GM18502 (cell line): ENCODE measurements at regions not wholly inside any gene's neighbourhood (a gene's known extent, or its start where the extent isn't known, plus 50 kb on each side); places are given as distances from the start of the nearest gene placed in this dataset.

Source experiments
- ATAC-seq: cut with Tn5 transposase; IDR thresholded peaks from one replicate; pipeline ENCODE4 v1.9.1; 2021; ENCODE audit warnings: mild to moderate bottlenecking; ENCODE audit not compliant: unreplicated experiment, poor library complexity

GRCh38 chr10:52526251-52526823 is 212.3 kb downstream of the DKK1 start:
- no peak for ATAC-seq

- ATAC-seq = no peak
Measured at GRCh38 chr10:52532650-52533290, 218.7 kb downstream of the DKK1 start.

- ATAC-seq = no peak
Measured at GRCh38 chr10:52533986-52534385, 219.9 kb downstream of the DKK1 start.

GRCh38 chr10:52539463-52539862 is 225.4 kb downstream of the DKK1 start:
- ATAC-seq = no peak

GRCh38 chr10:52540479-52540984 is 226.5 kb downstream of the DKK1 start:
- no peak for ATAC-seq

- no peak for ATAC-seq
Measured at GRCh38 chr10:52541006-52541473, 227.0 kb downstream of the DKK1 start.

GRCh38 chr10:52542906-52543305 is 228.8 kb downstream of the DKK1 start:
- ATAC-seq = no peak

DNA sequence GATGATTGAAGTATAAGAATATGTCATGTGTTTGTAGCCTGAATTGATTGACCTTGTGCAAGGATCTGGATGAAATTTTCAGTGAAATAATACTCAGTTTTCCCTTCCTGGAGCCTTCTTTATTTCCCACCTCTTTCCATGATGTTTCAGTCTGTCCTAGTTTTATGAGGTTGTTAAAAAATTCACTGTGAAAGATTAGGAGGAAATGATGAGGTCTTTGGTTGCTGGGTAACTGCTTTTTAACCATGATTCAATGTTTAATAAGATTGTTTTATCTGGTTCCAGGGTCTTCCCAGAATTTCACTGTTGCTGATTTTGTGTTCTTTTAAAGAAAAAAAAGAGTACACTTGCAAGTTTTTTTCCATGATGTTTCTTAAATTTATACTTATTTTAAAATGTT is 221.5 kb downstream of the MBL2 start:
- ATAC-seq = no peak

DNA sequence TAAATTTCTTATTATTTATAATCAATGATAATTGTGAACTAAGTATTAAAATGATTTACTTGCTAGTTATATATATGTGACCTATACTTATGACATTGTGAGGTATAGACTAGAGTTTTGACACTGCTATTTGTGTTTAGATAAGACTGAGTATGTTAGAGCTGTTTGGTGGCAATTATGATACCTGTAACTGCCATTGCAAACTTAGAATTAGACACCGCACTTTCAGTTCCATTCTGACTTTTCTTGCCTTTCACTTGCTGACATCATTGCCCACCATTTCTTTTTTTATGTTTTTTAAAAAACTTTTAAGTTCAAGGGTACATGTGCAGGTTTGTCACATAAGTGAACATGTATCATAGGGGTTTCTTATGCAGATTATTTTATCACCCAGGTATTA is 214.5 kb downstream of the MBL2 start:
- no peak for ATAC-seq

DNA sequence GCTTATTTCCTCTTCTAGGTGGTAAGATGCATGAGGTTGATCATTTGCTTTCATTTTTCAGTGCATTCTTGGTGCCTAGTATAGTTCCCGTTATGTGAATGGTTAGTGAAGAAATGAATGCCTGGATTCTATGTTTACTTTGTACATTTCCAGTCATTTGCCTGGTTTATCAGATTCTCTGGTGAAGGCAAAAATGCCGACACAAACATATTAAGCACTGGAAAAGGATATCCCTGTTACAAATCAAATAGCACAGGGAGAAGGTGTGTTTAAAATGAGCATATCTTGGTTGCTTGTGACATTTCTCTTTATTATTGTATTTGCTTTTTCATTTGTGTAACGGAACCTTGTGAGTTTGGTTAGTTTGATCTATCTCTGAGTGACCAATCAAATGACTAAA is 211.3 kb downstream of the MBL2 start:
- ATAC-seq = no peak

- ATAC-seq = no peak
Measured at GRCh38 chr10:52563360-52563759, 209.2 kb downstream of the MBL2 start.

- ATAC-seq = no peak
Measured at GRCh38 chr10:52566471-52567246, 205.9 kb downstream of the MBL2 start.

DNA sequence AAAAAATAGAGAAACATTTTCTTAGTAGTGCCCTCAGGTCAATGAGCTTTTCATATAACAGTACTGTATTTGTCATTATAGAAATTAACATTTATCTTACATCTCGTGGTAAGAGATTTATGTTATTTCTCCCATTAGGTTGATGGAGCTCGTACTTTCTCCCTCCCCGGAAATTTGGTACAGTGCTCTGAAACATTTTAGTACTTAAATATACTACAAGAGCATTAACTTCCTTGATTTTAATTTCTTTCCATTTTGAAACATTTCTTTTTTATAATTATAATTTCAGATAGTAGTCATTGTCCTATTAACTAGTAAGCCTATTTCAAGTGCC is 205.4 kb downstream of the MBL2 start:
- no peak for ATAC-seq

- no peak for ATAC-seq
Measured at GRCh38 chr10:52568309-52568708, 204.3 kb downstream of the MBL2 start.

- no peak for ATAC-seq
Measured at GRCh38 chr10:52570490-52570889, 202.1 kb downstream of the MBL2 start.

- ATAC-seq = no peak
Measured at GRCh38 chr10:52571018-52571417, 201.6 kb downstream of the MBL2 start.

DNA sequence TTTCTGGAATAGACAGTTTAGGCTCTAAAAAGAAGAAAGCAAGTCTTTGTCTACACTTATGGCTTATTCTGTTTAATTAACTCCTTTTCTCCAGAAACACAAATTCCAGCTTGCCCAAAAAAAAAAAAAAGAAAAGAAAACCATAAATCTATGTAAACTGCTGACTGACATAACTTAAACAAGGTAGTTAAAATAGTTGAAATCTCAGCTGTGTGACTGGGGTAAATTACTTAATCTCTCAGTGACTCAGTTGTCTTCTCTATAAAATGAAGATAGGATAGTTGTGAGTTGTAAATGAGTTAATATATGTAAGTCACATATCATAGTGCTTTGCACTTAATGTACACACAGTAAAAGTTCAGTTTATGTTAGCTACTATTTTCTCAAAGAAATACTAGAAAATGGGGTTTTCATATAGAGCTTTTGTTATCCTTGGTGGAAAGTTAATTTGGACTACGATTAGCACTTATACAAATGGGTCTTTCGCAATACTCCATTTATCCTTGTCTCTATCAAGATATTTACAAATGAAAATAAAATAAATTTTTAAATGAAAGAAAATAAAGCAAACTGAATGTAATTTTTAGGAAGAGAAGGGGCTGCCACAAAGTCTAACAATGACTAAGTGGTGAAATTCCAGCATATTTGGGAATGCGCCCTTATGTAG is 200.9 kb downstream of the MBL2 start:
- ATAC-seq = no peak

GRCh38 chr10:52573347-52573746 is 199.2 kb downstream of the MBL2 start:
- ATAC-seq = no peak

GRCh38 chr10:52574697-52575096 is 197.9 kb downstream of the MBL2 start:
- no peak for ATAC-seq

DNA sequence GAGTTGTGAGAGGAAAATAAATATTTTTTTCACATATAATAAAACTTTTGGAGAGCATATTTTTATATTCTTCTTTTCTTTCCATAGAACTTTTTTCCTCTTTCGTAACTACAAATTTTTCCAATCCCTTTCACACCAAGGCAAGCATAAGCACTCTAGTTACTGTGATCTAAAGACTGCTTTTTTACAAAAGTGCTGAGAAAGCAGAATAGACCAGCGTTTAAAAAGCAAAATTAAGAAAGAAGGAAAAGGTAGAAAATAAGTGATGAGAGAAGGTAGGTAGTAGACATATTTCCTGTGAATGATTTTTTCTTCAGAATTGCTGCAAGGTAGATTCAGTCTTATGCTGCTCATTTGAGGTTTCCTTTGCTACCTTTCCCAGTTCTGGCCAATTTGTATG is 195.5 kb downstream of the MBL2 start:
- no peak for ATAC-seq

DNA sequence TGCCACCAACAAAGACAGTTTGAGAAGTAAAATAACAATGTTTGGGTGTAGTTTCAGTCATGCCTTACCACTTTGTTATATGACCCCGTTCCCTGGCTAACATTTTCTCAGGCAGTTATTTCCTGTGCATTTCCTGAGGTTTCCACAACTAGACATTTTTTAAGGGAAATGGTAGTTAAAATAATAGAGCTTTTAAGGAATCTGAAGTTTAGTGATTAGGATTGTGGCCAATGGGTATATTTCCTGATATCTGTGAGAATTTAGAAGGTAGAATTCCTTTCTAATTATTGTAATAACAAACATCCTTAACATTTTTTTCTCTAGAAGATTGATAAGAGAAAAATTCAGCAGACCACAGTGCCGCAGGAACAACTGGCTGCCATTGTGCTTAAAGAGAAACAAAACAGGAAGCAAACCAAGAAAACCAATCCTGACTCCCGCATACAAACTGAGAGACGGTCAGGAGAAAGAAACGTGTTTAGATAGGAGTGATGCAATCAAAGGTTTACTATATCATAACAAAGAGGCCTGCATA is 193.6 kb downstream of the MBL2 start:
- ATAC-seq = no peak
